ENCODE measurements at regions not wholly inside any gene's neighbourhood (a gene's known extent, or its start where the extent isn't known, plus 50 kb on each side); places are given as distances from the start of the nearest gene placed in this dataset.
"Not testable (repeated sequence)": the region's sequence is repeated elsewhere in the genome, so short reads cannot be mapped to it uniquely, and the experiment has no call there.

GRCh38 chr10:52484206-52485065 is 170.4 kb downstream of the DKK1 start:
- DNase-seq: peak; percentile 27

GRCh38 chr10:52485462-52485861 is 171.4 kb downstream of the DKK1 start:
- peak; percentile 44 for DNase-seq

- DNase-seq: peak; percentile 96
Observed at GRCh38 chr10:52486840-52487611, 172.9 kb downstream of the DKK1 start.

- peak; percentile 63 for DNase-seq
Observed at GRCh38 chr10:52488606-52489485, 174.8 kb downstream of the DKK1 start.

- peak; percentile 73 for DNase-seq
Observed at GRCh38 chr10:52491246-52491995, 177.3 kb downstream of the DKK1 start.

GRCh38 chr10:52499281-52499680 is 185.2 kb downstream of the DKK1 start:
- DNase-seq: no peak

- DNase-seq: no peak
Observed at GRCh38 chr10:52500476-52500875, 186.4 kb downstream of the DKK1 start.

GRCh38 chr10:52502237-52502636 is 188.2 kb downstream of the DKK1 start:
- no peak for DNase-seq

- not testable (repeated sequence) for DNase-seq
Observed at GRCh38 chr10:52505341-52505740, 191.3 kb downstream of the DKK1 start.

GRCh38 chr10:52514481-52514880 is 200.4 kb downstream of the DKK1 start:
- peak; percentile 39 for DNase-seq

GRCh38 chr10:52517012-52517411 is 202.9 kb downstream of the DKK1 start:
- peak; percentile 45 for DNase-seq

- DNase-seq: no peak
Observed at GRCh38 chr10:52523696-52524095, 209.6 kb downstream of the DKK1 start.

- peak; percentile 51 for DNase-seq
Observed at GRCh38 chr10:52525761-52526160, 211.7 kb downstream of the DKK1 start.

GRCh38 chr10:52526251-52526823 is 212.3 kb downstream of the DKK1 start:
- DNase-seq: peak; percentile 71

- DNase-seq: no peak
Observed at GRCh38 chr10:52532650-52533290, 218.7 kb downstream of the DKK1 start.

- DNase-seq: peak; percentile 26
Observed at GRCh38 chr10:52533986-52534385, 219.9 kb downstream of the DKK1 start.

GRCh38 chr10:52539463-52539862 is 225.4 kb downstream of the DKK1 start:
- DNase-seq: peak; percentile 81

- peak; percentile 26 for DNase-seq
Observed at GRCh38 chr10:52540479-52540984, 226.5 kb downstream of the DKK1 start.

GRCh38 chr10:52541006-52541473 is 227.0 kb downstream of the DKK1 start:
- peak; percentile 66 for DNase-seq

- DNase-seq: peak; percentile 33
Observed at GRCh38 chr10:52542906-52543305, 228.8 kb downstream of the DKK1 start.

GRCh38 chr10:52551046-52551445 is 221.5 kb downstream of the MBL2 start:
- DNase-seq: no peak

All from fibroblast of skin of right biceps (primary cell).